MM.1S (cell line): ENCODE measurements at regions not wholly inside any gene's neighbourhood (a gene's known extent, or its start where the extent isn't known, plus 50 kb on each side); places are given as distances from the start of the nearest gene placed in this dataset.
A peak's percentile ranks its signal among the peaks of the same experiment; 100 is the strongest.

Source experiments
- DNase-seq: peaks from one replicate; pipeline ENCODE4 v3.0.0-alpha.2; 2015
- H2AFZ ChIP-seq: fragments of 300-600 bp; sonication (generic); 2 replicates; pipeline ENCODE4 v1.6.0; 2016; ENCODE audit warnings: antibody characterized with exemption, low read length
- H3F3A ChIP-seq: fragments of 300-600 bp; sonication (generic); 2 replicates; pipeline ENCODE4 v1.6.1; 2016; ENCODE audit warnings: mild to moderate bottlenecking, antibody characterized with exemption, low read length, moderate library complexity, mixed read lengths; ENCODE audit not compliant: insufficient read depth
- H3K27ac ChIP-seq: fragments of 300-600 bp; sonication (generic); 2 replicates; pipeline ENCODE4 v1.5.1; 2016; ENCODE audit warnings: mild to moderate bottlenecking, low read length
- H3K27me3 ChIP-seq: fragments of 300-600 bp; sonication (generic); replicated peaks from 2 replicates; pipeline ENCODE4 v1.6.0; 2016; ENCODE audit warnings: low read length; ENCODE audit not compliant: insufficient read depth
- H3K36me3 ChIP-seq: fragments of 300-600 bp; sonication (generic); replicated peaks from 2 replicates; pipeline ENCODE4 v1.6.1; 2016; ENCODE audit warnings: mild to moderate bottlenecking, low read length, mixed read lengths; ENCODE audit not compliant: insufficient read depth
- H3K4me1 ChIP-seq: fragments of 300-600 bp; sonication (generic); 2 replicates; pipeline ENCODE4 v1.6.1; 2016; ENCODE audit warnings: low read length, mixed read lengths
- H3K4me2 ChIP-seq: fragments of 300-600 bp; sonication (generic); 2 replicates; pipeline ENCODE4 v1.6.0; 2016; ENCODE audit warnings: low read depth, low read length
- H3K4me3 ChIP-seq: fragments of 300-600 bp; sonication (generic); 2 replicates; pipeline ENCODE4 v1.5.1; 2016; ENCODE audit warnings: low read length, mixed read lengths
- H3K79me2 ChIP-seq: fragments of 300-600 bp; sonication (generic); 2 replicates; pipeline ENCODE4 v1.6.1; 2016; ENCODE audit warnings: mixed run types, low read length, mixed read lengths
- H3K9ac ChIP-seq: fragments of 300-600 bp; sonication (generic); 2 replicates; pipeline ENCODE4 v1.6.1; 2016; ENCODE audit warnings: low read length, mixed read lengths
- H3K9me2 ChIP-seq: fragments of 300-600 bp; sonication (generic); replicated peaks from 2 replicates; pipeline ENCODE4 v1.6.1; 2016; ENCODE audit warnings: mild to moderate bottlenecking, low read length, mixed read lengths; ENCODE audit not compliant: insufficient read depth
- H3K9me3 ChIP-seq: fragments of 300-600 bp; sonication (generic); replicated peaks from 2 replicates; pipeline ENCODE4 v1.6.1; 2016; ENCODE audit warnings: mild to moderate bottlenecking, low read length, mixed read lengths; ENCODE audit not compliant: insufficient read depth
- H4K20me1 ChIP-seq: fragments of 300-600 bp; sonication (generic); 2 replicates; pipeline ENCODE4 v1.6.1; 2016; ENCODE audit warnings: mild to moderate bottlenecking, low read length, moderate library complexity, mixed read lengths; ENCODE audit not compliant: insufficient read depth
- EZH2 ChIP-seq: fragments of 300-600 bp; sonication (generic); optimal IDR thresholded peaks from 2 replicates; pipeline ENCODE3; 2017; ENCODE audit warnings: low read depth, mild to moderate bottlenecking, antibody characterized with exemption, low read length, mixed read lengths
- EZH2phosphoT487 ChIP-seq: fragments of 300-600 bp; sonication (generic); IDR thresholded peaks from 2 replicates; pipeline ENCODE4 v1.6.1; 2018; ENCODE audit warnings: antibody characterized with exemption, low read length
- TF ChIP-seq, protein P1 (sequence below): fragments of 300-600 bp; sonication (generic); IDR thresholded peaks from 2 replicates; pipeline ENCODE4 v1.5.1; 2016; ENCODE audit warnings: antibody characterized with exemption, low read length, mixed read lengths

DNA sequence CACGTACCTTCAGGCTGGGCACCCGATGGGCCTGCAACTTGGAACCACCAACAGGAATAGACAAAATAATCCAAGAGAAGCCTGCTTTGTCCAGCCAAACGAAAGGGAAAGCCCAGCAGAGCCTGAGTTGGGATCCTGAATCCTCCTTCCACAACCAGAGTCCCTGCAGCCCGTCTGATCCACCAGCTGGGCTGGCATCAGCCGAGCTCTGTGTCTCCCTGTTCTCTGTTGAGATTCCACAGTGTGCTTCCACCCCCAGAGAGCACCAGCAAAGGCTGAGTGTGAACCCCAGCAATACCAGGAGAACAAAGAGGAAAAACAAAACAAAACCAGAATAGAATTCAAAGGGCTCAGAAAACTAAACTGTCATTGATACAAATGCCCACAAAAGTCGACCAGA is 68.8 kb upstream of the PRNP start:
- H4K20me1 ChIP-seq, result no peaks in the 10 kb centered on the region
- H3K27me3 ChIP-seq, result no peaks in the 10 kb centered on the region
- no peak overlapping the region for H3K4me2 ChIP-seq
- H3K4me3 ChIP-seq, result no peak overlapping the region
- no peak overlapping the region for H3K9ac ChIP-seq
- TF ChIP-seq EZH2phosphoT487 (no peak), EZH2 (no peak)
- TF ChIP-seq, protein P1, sequence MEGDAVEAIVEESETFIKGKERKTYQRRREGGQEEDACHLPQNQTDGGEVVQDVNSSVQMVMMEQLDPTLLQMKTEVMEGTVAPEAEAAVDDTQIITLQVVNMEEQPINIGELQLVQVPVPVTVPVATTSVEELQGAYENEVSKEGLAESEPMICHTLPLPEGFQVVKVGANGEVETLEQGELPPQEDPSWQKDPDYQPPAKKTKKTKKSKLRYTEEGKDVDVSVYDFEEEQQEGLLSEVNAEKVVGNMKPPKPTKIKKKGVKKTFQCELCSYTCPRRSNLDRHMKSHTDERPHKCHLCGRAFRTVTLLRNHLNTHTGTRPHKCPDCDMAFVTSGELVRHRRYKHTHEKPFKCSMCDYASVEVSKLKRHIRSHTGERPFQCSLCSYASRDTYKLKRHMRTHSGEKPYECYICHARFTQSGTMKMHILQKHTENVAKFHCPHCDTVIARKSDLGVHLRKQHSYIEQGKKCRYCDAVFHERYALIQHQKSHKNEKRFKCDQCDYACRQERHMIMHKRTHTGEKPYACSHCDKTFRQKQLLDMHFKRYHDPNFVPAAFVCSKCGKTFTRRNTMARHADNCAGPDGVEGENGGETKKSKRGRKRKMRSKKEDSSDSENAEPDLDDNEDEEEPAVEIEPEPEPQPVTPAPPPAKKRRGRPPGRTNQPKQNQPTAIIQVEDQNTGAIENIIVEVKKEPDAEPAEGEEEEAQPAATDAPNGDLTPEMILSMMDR, result no peak
- H3K9me3 ChIP-seq, result no peaks in the 10 kb centered on the region
- H3K79me2 ChIP-seq, result no peaks in the 10 kb centered on the region
- peaks cover 16% of the 10 kb centered on the region for H3F3A ChIP-seq
- H3K36me3 ChIP-seq, result no peaks in the 10 kb centered on the region
- no peak for DNase-seq
- no peak overlapping the region for H2AFZ ChIP-seq
- H3K27ac ChIP-seq, result no peak overlapping the region
- no peaks in the 10 kb centered on the region for H3K9me2 ChIP-seq
- H3K4me1 ChIP-seq, result peaks cover 19% of the 10 kb centered on the region

DNA sequence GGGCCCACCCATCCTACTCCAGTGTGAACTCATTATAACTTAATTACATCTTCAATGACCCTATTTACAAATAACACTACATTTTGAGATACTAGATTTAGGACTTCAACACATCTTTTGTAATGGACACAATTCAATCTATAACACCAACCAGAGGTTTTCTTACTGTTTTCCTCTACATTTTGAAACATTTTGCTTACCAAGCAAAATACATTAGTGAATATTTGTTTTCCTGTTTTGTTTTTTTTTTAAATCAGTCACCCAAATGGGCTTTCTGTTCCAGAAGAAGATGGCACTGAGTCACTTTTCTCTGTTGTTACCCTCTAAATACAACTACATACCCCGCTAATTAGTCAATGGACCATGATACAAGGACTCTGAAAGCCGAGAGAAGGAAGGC is 69.2 kb upstream of the PRNP start:
- Histone ChIP-seq H3F3A (peaks cover 16% of the 10 kb centered on the region), H3K27ac (no peak overlapping the region), H3K9me2 (no peaks in the 10 kb centered on the region), H3K4me1 (peaks cover 19% of the 10 kb centered on the region), H4K20me1 (no peaks in the 10 kb centered on the region), H3K4me3 (no peak overlapping the region), H3K36me3 (no peaks in the 10 kb centered on the region), H3K27me3 (no peaks in the 10 kb centered on the region), H3K9me3 (no peaks in the 10 kb centered on the region), H3K79me2 (no peaks in the 10 kb centered on the region), H3K4me2 (no peak overlapping the region), H2AFZ (no peak overlapping the region), H3K9ac (no peak overlapping the region)
- no peak for TF ChIP-seq EZH2phosphoT487
- TF ChIP-seq, protein P1, result no peak
- no peak for TF ChIP-seq EZH2
- no peak for DNase-seq

DNA sequence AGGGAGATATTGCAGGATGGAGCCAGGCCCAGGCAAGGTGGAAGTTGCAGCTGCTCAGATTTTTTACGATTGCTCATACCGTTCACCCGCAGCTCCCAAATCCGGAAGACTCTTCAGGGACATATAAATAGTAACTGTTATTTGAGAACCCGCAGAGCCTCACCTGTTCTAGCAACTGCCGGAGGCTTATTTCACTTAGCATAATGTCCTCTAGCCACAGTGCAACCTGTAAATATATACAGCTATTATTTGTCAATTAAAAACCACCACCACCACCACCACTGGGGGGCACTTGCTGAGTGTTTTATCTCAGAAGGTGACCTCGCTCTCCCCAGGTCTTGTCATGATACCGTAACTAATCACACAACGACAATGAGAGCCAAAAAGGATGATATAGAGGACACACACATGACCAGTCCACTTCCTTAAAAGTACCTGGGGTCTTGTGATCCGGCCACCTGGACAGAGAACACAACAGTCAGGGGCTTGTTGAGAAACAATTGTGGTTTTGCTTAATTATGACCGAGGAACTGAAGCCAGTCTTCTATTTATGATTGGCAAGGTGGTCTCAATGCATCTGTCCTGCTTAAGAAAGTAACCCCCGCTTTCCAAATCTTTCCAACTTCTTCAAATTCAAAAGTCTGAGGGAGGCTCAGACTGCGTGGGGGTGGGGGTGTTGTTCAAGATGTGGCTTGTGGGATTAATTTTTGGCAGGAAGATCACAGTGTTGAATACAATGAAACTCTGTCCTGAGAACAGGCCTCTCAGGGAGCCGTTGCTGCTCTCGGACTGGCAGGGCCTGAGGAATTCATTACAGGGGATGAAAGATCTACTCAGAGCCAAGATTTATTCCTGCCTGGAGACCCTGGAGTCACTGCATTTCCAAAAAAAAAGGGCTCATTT is 72.3 kb upstream of the PRNP start:
- DNase-seq, result peak; percentile 94
- peak overlapping the region; percentile 38 for H3K4me2 ChIP-seq
- peak overlapping the region; percentile 37; the same call in 1 of the 2 replicates for H3K9ac ChIP-seq
- H3K27me3 ChIP-seq, result no peaks in the 10 kb centered on the region
- peaks cover 16% of the 10 kb centered on the region for H3F3A ChIP-seq
- H3K79me2 ChIP-seq, result no peaks in the 10 kb centered on the region
- peak overlapping the region; percentile 41 for H2AFZ ChIP-seq
- H3K4me3 ChIP-seq, result peak overlapping the region; percentile 31
- H3K4me1 ChIP-seq, result peaks cover 19% of the 10 kb centered on the region
- peak overlapping the region; percentile 69 for H3K27ac ChIP-seq
- H3K9me2 ChIP-seq, result no peaks in the 10 kb centered on the region
- H3K36me3 ChIP-seq, result no peaks in the 10 kb centered on the region
- no peaks in the 10 kb centered on the region for H3K9me3 ChIP-seq
- H4K20me1 ChIP-seq, result no peaks in the 10 kb centered on the region
- TF ChIP-seq, protein P1, result peak; percentile 65
- no peak for TF ChIP-seq EZH2phosphoT487
